Gastroesophageal sphincter (tissue), 3 donors: ENCODE measurements at regions not wholly inside any gene's neighbourhood (a gene's known extent, or its start where the extent isn't known, plus 50 kb on each side); places are given as distances from the start of the nearest gene placed in this dataset.
"Not testable (repeated sequence)": the region's sequence is repeated elsewhere in the genome, so short reads cannot be mapped to it uniquely, and the experiment has no call there.

Experiments
- CTCF ChIP-seq, 4 experiments: fragments of 200-600 bp in 2 of 4; fragments of 450-650 bp in 2 of 4; sonication (generic) in 1 of 4; IDR thresholded peaks; one replicate each; pipeline ENCODE4 v1.5.1; 2017 to 2019; ENCODE audit warnings: antibody characterized with exemption in 4 of 4, mild to moderate bottlenecking in 2 of 4, moderate library complexity in 2 of 4
- POLR2AphosphoS5 ChIP-seq: sonication (generic); formaldehyde crosslinking; IDR thresholded peaks from one replicate; pipeline ENCODE4 v1.6.1; 2017; ENCODE audit warnings: antibody characterized with exemption

- TF ChIP-seq POLR2AphosphoS5; CTCF (IDR thresholded peaks at IDR 0.05): not testable (repeated sequence)
These were observed 96.8 kb downstream of the TRIM69 start for GRCh38 chr15:44833081-44833480.
